ENCODE measurements at regions not wholly inside any gene's neighbourhood (a gene's known extent, or its start where the extent isn't known, plus 50 kb on each side); places are given as distances from the start of the nearest gene placed in this dataset.

DNA sequence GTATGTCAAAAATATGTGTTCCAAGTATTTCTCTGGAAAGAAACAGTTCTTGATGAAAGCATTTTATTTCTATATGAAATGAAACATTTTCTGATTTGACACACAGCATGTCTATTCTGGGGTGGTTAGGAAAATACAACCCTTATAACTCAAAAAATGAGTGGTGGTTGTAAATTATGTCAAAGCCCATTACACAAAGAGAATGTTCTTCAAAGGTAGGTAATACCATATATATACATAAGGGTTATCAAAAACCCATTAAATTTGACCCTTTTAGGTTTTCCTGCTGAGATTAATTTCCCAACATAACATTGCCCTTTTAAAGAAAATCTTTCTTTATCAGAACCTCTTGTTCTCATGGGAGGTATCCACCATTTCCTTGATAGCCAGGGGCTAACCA, 420.5 kb upstream of the TECRL start:
- H3K4me3 ChIP-seq (replicated peaks in 1 of 2; ENCODE audit: low read depth in 1 of 2, low read length in 2 of 2): no peak overlapping the region
- DNase-seq (ENCODE audit: low read depth, low spot score): no peak
- no peaks in the 10 kb centered on the region for H3K27me3 ChIP-seq (ENCODE audit: insufficient read depth, low read length)
- intact Hi-C loops (cut with micrococcal nuclease): no loop called here
- H3K4me2 ChIP-seq (ENCODE audit: low read length): no peak overlapping the region
- no peaks in the 10 kb centered on the region for H3K4me1 ChIP-seq (ENCODE audit: control insufficient read depth in 1 of 2, insufficient read depth in 2 of 2, low read length in 2 of 2)
- no peaks in the 10 kb centered on the region for H3K36me3 ChIP-seq (ENCODE audit: control insufficient read depth in 1 of 2, insufficient read depth in 2 of 2, low read length in 2 of 2)
- ChIA-PET POLR2A (no interaction called here), RAD21 (ENCODE audit: low non-redundant PET in 1 of 2, low total read pairs in 2 of 2, uncharacterized antibody in 2 of 2, unreplicated experiment in 2 of 2) (no interaction called here), CTCF (no interaction called here)
- no peak overlapping the region for H3K27ac ChIP-seq (ENCODE audit: low read depth, low read length)
- TF ChIP-seq, protein P1, sequence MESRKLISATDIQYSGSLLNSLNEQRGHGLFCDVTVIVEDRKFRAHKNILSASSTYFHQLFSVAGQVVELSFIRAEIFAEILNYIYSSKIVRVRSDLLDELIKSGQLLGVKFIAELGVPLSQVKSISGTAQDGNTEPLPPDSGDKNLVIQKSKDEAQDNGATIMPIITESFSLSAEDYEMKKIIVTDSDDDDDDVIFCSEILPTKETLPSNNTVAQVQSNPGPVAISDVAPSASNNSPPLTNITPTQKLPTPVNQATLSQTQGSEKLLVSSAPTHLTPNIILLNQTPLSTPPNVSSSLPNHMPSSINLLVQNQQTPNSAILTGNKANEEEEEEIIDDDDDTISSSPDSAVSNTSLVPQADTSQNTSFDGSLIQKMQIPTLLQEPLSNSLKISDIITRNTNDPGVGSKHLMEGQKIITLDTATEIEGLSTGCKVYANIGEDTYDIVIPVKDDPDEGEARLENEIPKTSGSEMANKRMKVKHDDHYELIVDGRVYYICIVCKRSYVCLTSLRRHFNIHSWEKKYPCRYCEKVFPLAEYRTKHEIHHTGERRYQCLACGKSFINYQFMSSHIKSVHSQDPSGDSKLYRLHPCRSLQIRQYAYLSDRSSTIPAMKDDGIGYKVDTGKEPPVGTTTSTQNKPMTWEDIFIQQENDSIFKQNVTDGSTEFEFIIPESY (IDR thresholded peaks at IDR 0.05; ENCODE audit: extremely low read depth, insufficient replicate concordance, low read length): no peak
- TF ChIP-seq ZFX (IDR thresholded peaks at IDR 0.05) (no peak), SP1 (IDR thresholded peaks at IDR 0.05; ENCODE audit: low read depth) (no peak), POLR2A (IDR thresholded peaks at IDR 0.05; ENCODE audit: borderline replicate concordance, extremely low read depth, insufficient read depth, insufficient read length) (no peak), EZH2 (IDR thresholded peaks at IDR 0.05) (no peak), ELF1 (IDR thresholded peaks at IDR 0.05; ENCODE audit: borderline replicate concordance, low read depth) (no peak)
- no peak overlapping the region for H2AFZ ChIP-seq (ENCODE audit: low read depth, low read length, poor library complexity, severe bottlenecking)
- no TSS peak for BruUV-seq (replicated peaks)
- H4K20me1 ChIP-seq (ENCODE audit: insufficient read depth): no peaks in the 10 kb centered on the region
- H3K9ac ChIP-seq (ENCODE audit: low read length): no peak overlapping the region
- H3K79me2 ChIP-seq (ENCODE audit: insufficient read depth, low read length): no peaks in the 10 kb centered on the region
- ATAC-seq: no peak
- peaks cover 7 to 13% of the 10 kb centered on the region in 2 experiments; a peak in 2 of 4 replicates for H3K9me3 ChIP-seq (ENCODE audit: control insufficient read depth in 1 of 2, insufficient read depth in 1 of 2, low read depth in 1 of 2, low read length in 2 of 2)
- no peaks in the 10 kb centered on the region for H3K9me2 ChIP-seq (ENCODE audit: insufficient read depth)

DNA sequence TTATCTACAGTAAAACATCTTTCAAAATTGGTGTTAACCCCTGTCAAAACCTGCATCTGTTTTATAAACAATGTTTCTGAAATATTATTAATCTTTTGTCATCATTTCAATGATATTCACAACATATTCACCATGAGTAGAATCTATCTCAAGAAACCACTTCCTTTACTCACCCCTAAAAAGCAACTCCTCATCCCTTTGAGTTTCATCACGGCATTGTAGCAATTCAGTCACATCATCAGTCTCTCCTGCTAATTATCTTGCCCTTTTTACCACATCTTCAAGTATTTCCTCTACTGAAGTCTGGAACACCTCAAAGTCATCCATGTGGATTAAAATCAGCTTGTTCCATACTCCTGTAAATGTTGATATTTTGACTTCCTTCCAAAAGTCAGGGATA, 415.3 kb upstream of the TECRL start:
- H3K4me1 ChIP-seq (ENCODE audit: control insufficient read depth in 1 of 2, insufficient read depth in 2 of 2, low read length in 2 of 2): no peaks in the 10 kb centered on the region
- H3K9ac ChIP-seq (ENCODE audit: low read length): no peak overlapping the region
- no peaks in the 10 kb centered on the region for H3K27me3 ChIP-seq (ENCODE audit: insufficient read depth, low read length)
- no peaks in the 10 kb centered on the region for H3K79me2 ChIP-seq (ENCODE audit: insufficient read depth, low read length)
- no peak overlapping the region for H2AFZ ChIP-seq (ENCODE audit: low read depth, low read length, poor library complexity, severe bottlenecking)
- no peak overlapping the region for H3K4me3 ChIP-seq (replicated peaks in 1 of 2; ENCODE audit: low read depth in 1 of 2, low read length in 2 of 2)
- DNase-seq (ENCODE audit: low read depth, low spot score): no peak
- no peak overlapping the region for H3K4me2 ChIP-seq (ENCODE audit: low read length)
- no TSS peak for BruUV-seq (replicated peaks)
- no peaks in the 10 kb centered on the region; the same call in 1 of the 2 replicates for H4K20me1 ChIP-seq (ENCODE audit: insufficient read depth)
- H3K36me3 ChIP-seq (ENCODE audit: control insufficient read depth in 1 of 2, insufficient read depth in 2 of 2, low read length in 2 of 2): no peaks in the 10 kb centered on the region
- no peak overlapping the region for H3K27ac ChIP-seq (ENCODE audit: low read depth, low read length)
- intact Hi-C loops (cut with micrococcal nuclease): no loop called here
- no peaks in the 10 kb centered on the region for H3K9me2 ChIP-seq (ENCODE audit: insufficient read depth)
- ChIA-PET RAD21 (ENCODE audit: low non-redundant PET in 1 of 2, low total read pairs in 2 of 2, uncharacterized antibody in 2 of 2, unreplicated experiment in 2 of 2) (no interaction called here), POLR2A (no interaction called here), CTCF (no interaction called here)
- no peak for TF ChIP-seq POLR2AphosphoS5 (IDR thresholded peaks at IDR 0.05; ENCODE audit: low read depth, low read length)
- TF ChIP-seq RAD21 (IDR thresholded peaks at IDR 0.05; ENCODE audit: low read depth): no peak
- no peak for TF ChIP-seq TCF7L2 (IDR thresholded peaks at IDR 0.05; ENCODE audit: borderline replicate concordance, extremely low read depth, insufficient read depth, insufficient read length)
- TF ChIP-seq EZH2phosphoT487 (IDR thresholded peaks at IDR 0.05; ENCODE audit: borderline replicate concordance): no peak
- TF ChIP-seq FOSL1 (IDR thresholded peaks at IDR 0.05; ENCODE audit: low read depth): no peak
- TF ChIP-seq CBX3 (IDR thresholded peaks at IDR 0.05; ENCODE audit: low read depth): no peak
- TF ChIP-seq CEBPB (IDR thresholded peaks at IDR 0.05; ENCODE audit: low read depth): no peak
- no peak for ATAC-seq
- H3K9me3 ChIP-seq (ENCODE audit: control insufficient read depth in 1 of 2, insufficient read depth in 1 of 2, low read depth in 1 of 2, low read length in 2 of 2): peaks cover 4 to 22% of the 10 kb centered on the region in 2 experiments; a peak in 3 of 4 replicates

Measured in HCT116 (cell line).